Thymus (tissue), 11 donors: ENCODE measurements at regions not wholly inside any gene's neighbourhood (a gene's known extent, or its start where the extent isn't known, plus 50 kb on each side); places are given as distances from the start of the nearest gene placed in this dataset.

ENCODE experiments used
- DNase-seq, 9 donors: peaks; one replicate each; pipeline ENCODE4 v3.0.0-alpha.2; 2013; ENCODE audit warnings: low spot score in 9 of 9, low read depth in 6 of 9, missing footprints in 1 of 9
- H3K27ac ChIP-seq, 2 donors: one replicate each; pipeline ENCODE4 v1.5.1; 2013; ENCODE audit warnings: control low read depth in 1 of 2, low read depth in 1 of 2, low read length in 1 of 2, mild to moderate bottlenecking in 1 of 2, moderate library complexity in 1 of 2
- H3K27me3 ChIP-seq, 2 donors: one replicate each; pipeline ENCODE4 v1.5.1; 2013; ENCODE audit warnings: low read length in 1 of 2; ENCODE audit not compliant: control insufficient read depth in 2 of 2, insufficient read depth in 1 of 2
- H3K36me3 ChIP-seq, 2 donors: one replicate each; pipeline ENCODE4 v1.5.1; 2013; ENCODE audit warnings: low read length in 1 of 2, mild to moderate bottlenecking in 1 of 2, moderate library complexity in 1 of 2; ENCODE audit not compliant: control insufficient read depth in 2 of 2, insufficient read depth in 2 of 2
- H3K4me1 ChIP-seq, 2 donors: one replicate each; pipeline ENCODE4 v1.5.1; 2013; ENCODE audit warnings: low read length in 2 of 2; ENCODE audit not compliant: control insufficient read depth in 2 of 2, insufficient read depth in 2 of 2
- H3K4me3 ChIP-seq, 2 donors: one replicate each; pipeline ENCODE4 v1.5.1; 2013; ENCODE audit warnings: low read length in 2 of 2, control low read depth in 1 of 2, mild to moderate bottlenecking in 1 of 2
- H3K9me3 ChIP-seq, 2 donors: one replicate each; pipeline ENCODE4 v1.5.1; 2013; ENCODE audit warnings: low read length in 1 of 2, mild to moderate bottlenecking in 1 of 2; ENCODE audit not compliant: control insufficient read depth in 2 of 2, insufficient read depth in 1 of 2
- WGBS: extraction: QIAGEN DNeasy Blood & Tissue Kit; methylation state at CpG from one replicate; pipeline ENCODE4 v1.1.7; 2013; 5-methylcytosine and 5-hydroxymethylcytosine counted together
- donor health status: healthy.

- peak in 6 of 9 donors; percentile 9 to 51 (median 32) for DNase-seq
- no peaks in the 10 kb centered on the region for H3K36me3 ChIP-seq
- H3K9me3 ChIP-seq: no peaks in the 10 kb centered on the region
- H3K4me3 ChIP-seq: no peak overlapping the region
- no peak overlapping the region for H3K27ac ChIP-seq
- no peaks in the 10 kb centered on the region for H3K27me3 ChIP-seq
- peaks cover 0 to 2% of the 10 kb centered on the region in 2 donors for H3K4me1 ChIP-seq
- 85% methylated on average over 4 of the region's 4 CpGs for WGBS
These were observed 119.2 kb upstream of the IPO9 start for GRCh38 chr1:201709564-201710295.

- Histone ChIP-seq H3K36me3 (no peaks in the 10 kb centered on the region), H3K27ac (no peak overlapping the region), H3K9me3 (no peaks in the 10 kb centered on the region), H3K4me3 (no peak overlapping the region), H3K4me1 (peaks cover 0 to 2% of the 10 kb centered on the region in 2 donors), H3K27me3 (no peaks in the 10 kb centered on the region)
- WGBS: 95% methylated on average over 8 of the region's 8 CpGs
- no peak for DNase-seq
These were observed 118.0 kb upstream of the IPO9 start for GRCh38 chr1:201710632-201711597.

- Histone ChIP-seq H3K27me3 (no peaks in the 10 kb centered on the region), H3K9me3 (no peaks in the 10 kb centered on the region), H3K36me3 (no peaks in the 10 kb centered on the region), H3K4me1 (peaks cover 0 to 4% of the 10 kb centered on the region in 2 donors), H3K27ac (no peak overlapping the region), H3K4me3 (no peak overlapping the region)
- DNase-seq: no peak
- 96% methylated on average over 2 of the region's 2 CpGs for WGBS
These were observed 117.1 kb upstream of the IPO9 start for GRCh38 chr1:201711811-201712210.

- no peaks in the 10 kb centered on the region for H3K36me3 ChIP-seq
- H3K27ac ChIP-seq: no peak overlapping the region
- H3K4me1 ChIP-seq: peaks cover 0 to 5% of the 10 kb centered on the region in 2 donors
- H3K9me3 ChIP-seq: no peaks in the 10 kb centered on the region
- no peaks in the 10 kb centered on the region for H3K27me3 ChIP-seq
- H3K4me3 ChIP-seq: no peak overlapping the region
- 90% methylated on average over 7 of the region's 7 CpGs for whole genome bisulfite sequencing
- no peak for DNase-seq
These were observed 116.4 kb upstream of the IPO9 start for GRCh38 chr1:201712387-201713085.

GRCh38 chr1:201713086-201713810 is 115.7 kb upstream of the IPO9 start:
- DNase-seq: no peak
- 90% methylated on average over 3 of the region's 3 CpGs for WGBS

GRCh38 chr1:201714542-201715329 is 114.2 kb upstream of the IPO9 start:
- Histone ChIP-seq H3K27ac (peak overlapping the region in 1 of 2 donors; percentile 17), H3K4me1 (peaks cover 0 to 7% of the 10 kb centered on the region in 2 donors), H3K27me3 (no peaks in the 10 kb centered on the region), H3K36me3 (no peaks in the 10 kb centered on the region), H3K4me3 (no peak overlapping the region), H3K9me3 (no peaks in the 10 kb centered on the region)
- 94% methylated on average over 9 of the region's 9 CpGs for WGBS
- DNase-seq: no peak

More at GRCh38 chr1:201713086-201713810, 115.7 kb upstream of the IPO9 start:
- no peaks in the 10 kb centered on the region for H3K27me3 ChIP-seq
- H3K4me1 ChIP-seq: peaks cover 0 to 5% of the 10 kb centered on the region in 2 donors
- H3K36me3 ChIP-seq: no peaks in the 10 kb centered on the region
- no peaks in the 10 kb centered on the region for H3K9me3 ChIP-seq
- H3K27ac ChIP-seq: peak overlapping the region in 1 of 2 donors; percentile 37
- H3K4me3 ChIP-seq: no peak overlapping the region

GRCh38 chr1:201715351-201715750 is 113.6 kb upstream of the IPO9 start:
- DNase-seq: no peak
- Histone ChIP-seq H3K27ac (no peak overlapping the region), H3K36me3 (no peaks in the 10 kb centered on the region), H3K4me3 (no peak overlapping the region), H3K27me3 (no peaks in the 10 kb centered on the region), H3K9me3 (no peaks in the 10 kb centered on the region), H3K4me1 (peaks cover 0 to 13% of the 10 kb centered on the region in 2 donors)
- WGBS: 87% methylated on average over 6 of the region's 6 CpGs
